ENCODE measurements at regions not wholly inside any gene's neighbourhood (a gene's known extent, or its start where the extent isn't known, plus 50 kb on each side); places are given as distances from the start of the nearest gene placed in this dataset.
A peak's percentile ranks its signal among the peaks of the same experiment; 100 is the strongest.

- Histone ChIP-seq H3K4me3 (no peak overlapping the region), H3K36me3 (no peaks in the 10 kb centered on the region), H3K4me1 (peaks cover 0 to 25% (median 0%) of the 10 kb centered on the region in 10 experiments; a peak in 7 of 20 replicates), H3K9me3 (replicated peaks in 1 of 11) (no peaks in the 10 kb centered on the region), H3K27me3 (no peaks in the 10 kb centered on the region), H3K27ac (no peak overlapping the region), H3K4me2 (peak overlapping the region in 2 of 11 experiments; percentile 11 to 19; a peak in 1 of 22 replicates), H3K9ac (no peak overlapping the region), H4K20me1 (no peaks in the 10 kb centered on the region)
- TF ChIP-seq Cebpa-rat (IDR thresholded peaks at IDR 0.05), result no peak
Measured at GRCh38 chr6:128632131-128632530, 111.7 kb upstream of the PTPRK start.

GRCh38 chr6:128631031-128631430 is 110.6 kb upstream of the PTPRK start:
- no peaks in the 10 kb centered on the region for H4K20me1 ChIP-seq
- H3K36me3 ChIP-seq, result no peaks in the 10 kb centered on the region
- H3K4me3 ChIP-seq, result no peak overlapping the region
- no peak for TF ChIP-seq Cebpa-rat (IDR thresholded peaks at IDR 0.05)
- H3K4me1 ChIP-seq, result peaks cover 0 to 34% (median under 1%) of the 10 kb centered on the region in 10 experiments; a peak in 9 of 20 replicates
- no peak overlapping the region for H3K27ac ChIP-seq
- H3K4me2 ChIP-seq, result peak overlapping the region in 1 of 11 experiments; percentile 19; a peak in 2 of 22 replicates
- no peaks in the 10 kb centered on the region for H3K9me3 ChIP-seq (replicated peaks in 1 of 11)
- H3K27me3 ChIP-seq, result no peaks in the 10 kb centered on the region
- H3K9ac ChIP-seq, result no peak overlapping the region

GRCh38 chr6:128630213-128630612 is 109.8 kb upstream of the PTPRK start:
- Histone ChIP-seq H3K9me3 (replicated peaks in 1 of 11) (no peaks in the 10 kb centered on the region), H3K9ac (no peak overlapping the region), H4K20me1 (no peaks in the 10 kb centered on the region), H3K27me3 (no peaks in the 10 kb centered on the region), H3K4me1 (peaks cover 0 to 42% (median 3%) of the 10 kb centered on the region in 10 experiments; a peak in 9 of 20 replicates), H3K36me3 (no peaks in the 10 kb centered on the region), H3K4me2 (peak overlapping the region in 2 of 11 experiments; percentile 44 to 45; a peak in 3 of 22 replicates), H3K4me3 (no peak overlapping the region), H3K27ac (no peak overlapping the region)
- no peak for TF ChIP-seq Cebpa-rat (IDR thresholded peaks at IDR 0.05)

- no peak overlapping the region for H3K4me3 ChIP-seq
- H3K9ac ChIP-seq, result no peak overlapping the region
- H3K36me3 ChIP-seq, result no peaks in the 10 kb centered on the region
- H3K4me2 ChIP-seq, result peak overlapping the region in 3 of 11 experiments; percentile 11 to 39 (median 14); a peak in 2 of 22 replicates
- H3K9me3 ChIP-seq (replicated peaks in 1 of 11), result peaks cover 5 to 21% (median 13%) of the 10 kb centered on the region in 11 experiments; a peak in 15 of 22 replicates
- H3K27me3 ChIP-seq, result no peaks in the 10 kb centered on the region
- TF ChIP-seq Cebpa-rat (IDR thresholded peaks at IDR 0.05), result no peak
- no peak overlapping the region for H3K27ac ChIP-seq
- no peaks in the 10 kb centered on the region for H4K20me1 ChIP-seq
- peaks cover 0 to 15% (median 3%) of the 10 kb centered on the region in 10 experiments; a peak in 4 of 20 replicates for H3K4me1 ChIP-seq
Measured at GRCh38 chr6:128617285-128617684, 96.9 kb upstream of the PTPRK start.

GRCh38 chr6:128616342-128616741 is 95.9 kb upstream of the PTPRK start:
- Histone ChIP-seq H4K20me1 (no peaks in the 10 kb centered on the region), H3K27me3 (no peaks in the 10 kb centered on the region), H3K9ac (no peak overlapping the region), H3K4me3 (no peak overlapping the region), H3K36me3 (no peaks in the 10 kb centered on the region), H3K9me3 (replicated peaks in 1 of 11) (peaks cover 5 to 21% (median 13%) of the 10 kb centered on the region in 11 experiments; a peak in 15 of 22 replicates), H3K4me1 (peaks cover 0 to 15% (median 3%) of the 10 kb centered on the region in 10 experiments; a peak in 4 of 20 replicates), H3K27ac (no peak overlapping the region), H3K4me2 (peak overlapping the region in 1 of 11 experiments; percentile 39; a peak in 1 of 22 replicates)
- no peak for TF ChIP-seq Cebpa-rat (IDR thresholded peaks at IDR 0.05)

GRCh38 chr6:128606611-128607010 is 86.2 kb upstream of the PTPRK start:
- H3K9ac ChIP-seq, result no peak overlapping the region
- no peak for TF ChIP-seq Cebpa-rat (IDR thresholded peaks at IDR 0.05)
- H3K4me2 ChIP-seq, result peak overlapping the region in 3 of 11 experiments; percentile 36 to 70 (median 54); a peak in 6 of 22 replicates
- H3K27me3 ChIP-seq, result no peaks in the 10 kb centered on the region
- no peak overlapping the region for H3K4me3 ChIP-seq
- H3K9me3 ChIP-seq (replicated peaks in 1 of 11), result no peaks in the 10 kb centered on the region
- no peaks in the 10 kb centered on the region for H4K20me1 ChIP-seq
- H3K36me3 ChIP-seq, result no peaks in the 10 kb centered on the region
- peak overlapping the region in 2 of 11 experiments; percentile 21 to 43; a peak in 3 of 22 replicates for H3K27ac ChIP-seq
- peaks cover 3 to 32% (median 6%) of the 10 kb centered on the region in 10 experiments; a peak in 17 of 20 replicates for H3K4me1 ChIP-seq

- no peak overlapping the region for H3K9ac ChIP-seq
- H4K20me1 ChIP-seq, result no peaks in the 10 kb centered on the region
- H3K27me3 ChIP-seq, result no peaks in the 10 kb centered on the region
- H3K4me2 ChIP-seq, result peak overlapping the region in 3 of 11 experiments; percentile 36 to 70 (median 54); a peak in 5 of 22 replicates
- H3K4me3 ChIP-seq, result no peak overlapping the region
- TF ChIP-seq Cebpa-rat (IDR thresholded peaks at IDR 0.05), result no peak
- H3K4me1 ChIP-seq, result peaks cover 10 to 39% (median 13%) of the 10 kb centered on the region in 10 experiments
- no peaks in the 10 kb centered on the region for H3K36me3 ChIP-seq
- no peaks in the 10 kb centered on the region for H3K9me3 ChIP-seq (replicated peaks in 1 of 11)
- peak overlapping the region in 2 of 11 experiments; percentile 21 to 43; a peak in 2 of 22 replicates for H3K27ac ChIP-seq
Measured at GRCh38 chr6:128605961-128606360, 85.6 kb upstream of the PTPRK start.

DNA sequence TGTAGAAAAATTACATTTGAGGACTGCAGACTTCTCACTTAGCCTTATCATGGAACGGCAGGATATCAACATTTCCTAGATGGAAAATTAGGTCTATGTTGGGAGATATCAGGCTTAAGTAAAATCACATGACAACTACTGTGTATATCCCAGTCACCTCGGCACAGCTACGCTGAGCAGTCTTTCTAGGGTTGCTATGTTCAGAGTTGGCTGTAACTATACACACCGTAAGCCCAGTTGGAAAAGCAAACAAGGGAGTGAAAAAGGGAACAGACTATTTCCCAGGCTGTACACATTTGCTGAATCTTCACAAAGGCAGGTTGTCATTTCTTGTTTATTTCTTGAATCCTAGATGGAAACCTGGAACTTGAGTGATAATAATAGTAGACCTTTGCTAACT is 80.7 kb upstream of the PTPRK start:
- H3K4me1 ChIP-seq, result peaks cover 29 to 66% (median 40%) of the 10 kb centered on the region in 10 experiments
- H3K27ac ChIP-seq, result peak overlapping the region in 9 of 11 experiments; percentile 30 to 85 (median 49); a peak in 16 of 22 replicates
- TF ChIP-seq Cebpa-rat (IDR thresholded peaks at IDR 0.05), result no peak
- H3K27me3 ChIP-seq, result no peaks in the 10 kb centered on the region
- H3K4me3 ChIP-seq, result no peak overlapping the region
- H3K9me3 ChIP-seq (replicated peaks in 1 of 11), result no peaks in the 10 kb centered on the region
- no peaks in the 10 kb centered on the region for H3K36me3 ChIP-seq
- H3K9ac ChIP-seq, result peak overlapping the region in 2 of 11 experiments; percentile 44 to 60; a peak in 3 of 22 replicates
- no peaks in the 10 kb centered on the region for H4K20me1 ChIP-seq
- H3K4me2 ChIP-seq, result peak overlapping the region; percentile 50 to 83 (median 72)

- Histone ChIP-seq H4K20me1 (no peaks in the 10 kb centered on the region), H3K27ac (peak overlapping the region; percentile 30 to 85 (median 58); a peak in 21 of 22 replicates), H3K4me3 (no peak overlapping the region), H3K36me3 (no peaks in the 10 kb centered on the region), H3K9me3 (replicated peaks in 1 of 11) (no peaks in the 10 kb centered on the region), H3K4me1 (peaks cover 29 to 67% (median 40%) of the 10 kb centered on the region in 10 experiments), H3K4me2 (peak overlapping the region; percentile 50 to 83 (median 72)), H3K9ac (peak overlapping the region in 3 of 11 experiments; percentile 20 to 60 (median 44); a peak in 3 of 22 replicates), H3K27me3 (no peaks in the 10 kb centered on the region)
- TF ChIP-seq Cebpa-rat (IDR thresholded peaks at IDR 0.05), result no peak
Measured at GRCh38 chr6:128600397-128600951, 80.1 kb upstream of the PTPRK start.

Measured in BLaER1 treated with 17β-estradiol and CSF1 and Interleukin-3, amounts not matched to agents 10 nM and 100 nM (cell line).